Mesothelial cell of epicardium (in vitro differentiated cells): ENCODE measurements at regions not wholly inside any gene's neighbourhood (a gene's known extent, or its start where the extent isn't known, plus 50 kb on each side); places are given as distances from the start of the nearest gene placed in this dataset.

Experiments used
- DNase-seq, 2 experiments: peaks; one replicate each; pipeline ENCODE4 v3.0.0; 2021; ENCODE audit warnings: low spot score in 2 of 2; ENCODE audit not compliant: unreplicated experiment in 2 of 2
- H3K27ac Mint-ChIP-seq: 2 replicates; pipeline ENCODE4 v1.8.0; 2021; ENCODE audit warnings: mixed read lengths
- H3K27me3 Mint-ChIP-seq: 2 replicates; pipeline ENCODE4 v1.8.0; 2021; ENCODE audit warnings: low read depth, mixed read lengths
- H3K36me3 Mint-ChIP-seq: 2 replicates; pipeline ENCODE4 v1.8.0; 2021; ENCODE audit warnings: mixed read lengths
- H3K4me1 Mint-ChIP-seq: 2 replicates; pipeline ENCODE4 v1.8.0; 2021; ENCODE audit warnings: mixed read lengths
- H3K4me3 Mint-ChIP-seq: 2 replicates; pipeline ENCODE4 v1.8.0; 2021; ENCODE audit warnings: mild to moderate bottlenecking, moderate library complexity, mixed read lengths
- H3K9me3 Mint-ChIP-seq: 2 replicates; pipeline ENCODE4 v1.8.0; 2021; ENCODE audit warnings: mixed read lengths
- TF ChIP-seq, protein P1 (sequence below): fragments of 200-600 bp; sonication (generic); IDR thresholded peaks from one replicate; pipeline ENCODE4 v1.5.0; 2021; ENCODE audit warnings: antibody characterized with exemption; ENCODE audit not compliant: unreplicated experiment

DNA sequence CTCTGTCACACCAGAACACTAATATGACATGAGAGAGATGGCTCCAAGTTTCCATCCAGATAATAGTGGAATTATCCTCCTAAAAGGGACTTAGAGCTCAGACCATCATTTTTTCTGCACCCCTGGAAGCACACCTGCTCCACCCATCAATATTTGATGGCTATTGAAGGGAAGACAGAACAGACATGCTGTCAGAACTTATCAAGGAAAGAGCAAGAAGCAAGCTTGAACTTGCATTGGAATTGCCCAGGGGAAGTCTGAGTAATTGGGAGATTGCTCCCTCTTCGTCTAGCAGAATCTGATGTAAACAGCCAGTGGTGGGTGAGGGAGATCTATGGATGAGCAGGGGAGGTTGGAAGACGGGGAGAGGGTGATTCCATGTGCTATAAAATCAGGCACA, 874.4 kb upstream of the TENM4 start:
- Mint-ChIP-seq H3K27me3 (no peaks in the 10 kb centered on the region), H3K9me3 (no peaks in the 10 kb centered on the region), H3K36me3 (no peaks in the 10 kb centered on the region), H3K4me1 (peaks cover 10% of the 10 kb centered on the region), H3K27ac (no peak overlapping the region), H3K4me3 (no peak overlapping the region)
- TF ChIP-seq, protein P1, sequence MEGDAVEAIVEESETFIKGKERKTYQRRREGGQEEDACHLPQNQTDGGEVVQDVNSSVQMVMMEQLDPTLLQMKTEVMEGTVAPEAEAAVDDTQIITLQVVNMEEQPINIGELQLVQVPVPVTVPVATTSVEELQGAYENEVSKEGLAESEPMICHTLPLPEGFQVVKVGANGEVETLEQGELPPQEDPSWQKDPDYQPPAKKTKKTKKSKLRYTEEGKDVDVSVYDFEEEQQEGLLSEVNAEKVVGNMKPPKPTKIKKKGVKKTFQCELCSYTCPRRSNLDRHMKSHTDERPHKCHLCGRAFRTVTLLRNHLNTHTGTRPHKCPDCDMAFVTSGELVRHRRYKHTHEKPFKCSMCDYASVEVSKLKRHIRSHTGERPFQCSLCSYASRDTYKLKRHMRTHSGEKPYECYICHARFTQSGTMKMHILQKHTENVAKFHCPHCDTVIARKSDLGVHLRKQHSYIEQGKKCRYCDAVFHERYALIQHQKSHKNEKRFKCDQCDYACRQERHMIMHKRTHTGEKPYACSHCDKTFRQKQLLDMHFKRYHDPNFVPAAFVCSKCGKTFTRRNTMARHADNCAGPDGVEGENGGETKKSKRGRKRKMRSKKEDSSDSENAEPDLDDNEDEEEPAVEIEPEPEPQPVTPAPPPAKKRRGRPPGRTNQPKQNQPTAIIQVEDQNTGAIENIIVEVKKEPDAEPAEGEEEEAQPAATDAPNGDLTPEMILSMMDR, result no peak
- no peak for DNase-seq

GRCh38 chr11:80309301-80309700, 868.5 kb upstream of the TENM4 start:
- H3K27me3 Mint-ChIP-seq, result no peaks in the 10 kb centered on the region
- no peaks in the 10 kb centered on the region for H3K4me1 Mint-ChIP-seq
- no peak overlapping the region for H3K4me3 Mint-ChIP-seq
- TF ChIP-seq, protein P1, result no peak
- no peak overlapping the region for H3K27ac Mint-ChIP-seq
- peaks cover 22% of the 10 kb centered on the region for H3K9me3 Mint-ChIP-seq
- H3K36me3 Mint-ChIP-seq, result no peaks in the 10 kb centered on the region
- DNase-seq, result no peak

GRCh38 chr11:80307676-80308075, 866.8 kb upstream of the TENM4 start:
- Mint-ChIP-seq H3K4me3 (no peak overlapping the region), H3K27ac (no peak overlapping the region), H3K9me3 (peaks cover 33% of the 10 kb centered on the region)

DNA sequence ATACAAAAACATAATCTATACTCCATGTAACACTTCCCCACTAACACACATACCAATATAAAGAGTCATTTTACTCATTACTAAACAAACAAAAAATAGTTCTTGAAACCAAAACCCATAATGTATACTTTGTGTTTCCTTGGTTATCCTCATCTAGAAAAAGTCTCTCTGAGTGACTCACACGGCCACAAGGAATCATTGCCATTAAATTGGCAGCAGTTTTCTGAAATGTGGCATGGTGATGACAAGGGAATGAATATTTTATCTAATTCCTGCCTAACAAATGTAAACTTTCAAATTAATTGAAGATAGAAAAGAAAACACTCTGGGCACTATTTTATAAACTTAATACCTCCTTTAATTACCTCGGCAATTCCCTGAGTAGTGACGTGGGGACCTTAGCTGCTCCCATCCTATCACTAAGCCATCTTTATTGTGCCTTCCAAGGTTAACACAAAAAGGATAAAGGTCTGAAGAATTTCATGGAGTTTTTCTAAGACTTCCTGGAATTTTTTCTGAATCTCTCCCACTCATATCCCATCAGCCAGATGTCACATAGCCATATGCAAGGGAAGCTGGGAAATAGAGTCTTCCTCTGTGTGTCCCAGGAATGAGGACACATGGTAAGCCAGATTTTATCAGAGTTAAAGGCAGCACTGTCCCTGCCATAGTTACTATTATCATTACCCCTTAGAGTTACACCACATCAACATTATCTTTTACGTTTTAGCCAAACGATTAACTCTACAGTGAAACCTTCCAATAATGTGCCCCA, 857.2 kb upstream of the TENM4 start:
- peaks cover 6% of the 10 kb centered on the region for H3K9me3 Mint-ChIP-seq
- peaks cover 4% of the 10 kb centered on the region for H3K36me3 Mint-ChIP-seq
- DNase-seq, result no peak
- TF ChIP-seq, protein P1, result no peak
- H3K4me1 Mint-ChIP-seq, result no peaks in the 10 kb centered on the region
- no peak overlapping the region for H3K27ac Mint-ChIP-seq
- no peak overlapping the region for H3K4me3 Mint-ChIP-seq
- no peaks in the 10 kb centered on the region for H3K27me3 Mint-ChIP-seq

More at GRCh38 chr11:80307676-80308075, 866.8 kb upstream of the TENM4 start:
- TF ChIP-seq, protein P1, result no peak
- Mint-ChIP-seq H3K36me3 (peaks cover 5% of the 10 kb centered on the region), H3K4me1 (no peaks in the 10 kb centered on the region), H3K27me3 (no peaks in the 10 kb centered on the region)
- DNase-seq, result no peak

DNA sequence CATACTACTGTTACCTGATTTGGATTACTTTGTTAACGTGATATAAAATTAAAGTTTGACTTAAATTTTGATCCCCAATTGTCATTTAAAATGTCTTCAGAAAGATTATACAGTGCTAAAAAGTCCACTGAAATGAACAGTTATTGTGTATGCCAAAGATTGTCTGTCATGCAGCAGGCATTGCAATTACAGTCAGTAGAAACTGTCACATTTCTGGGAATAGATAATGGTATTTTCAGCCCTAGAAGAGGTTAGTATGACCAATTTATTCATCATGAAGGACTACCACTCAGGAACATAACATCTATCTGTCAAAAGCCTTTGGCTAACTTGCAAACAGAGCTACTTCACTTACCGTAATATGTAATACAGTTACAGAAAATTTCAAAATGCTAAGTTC, 852.5 kb upstream of the TENM4 start:
- H3K4me1 Mint-ChIP-seq, result no peaks in the 10 kb centered on the region
- H3K36me3 Mint-ChIP-seq, result no peaks in the 10 kb centered on the region
- peaks cover 6% of the 10 kb centered on the region for H3K9me3 Mint-ChIP-seq
- H3K27me3 Mint-ChIP-seq, result no peaks in the 10 kb centered on the region
- H3K4me3 Mint-ChIP-seq, result no peak overlapping the region
- TF ChIP-seq, protein P1, result no peak
- no peak for DNase-seq
- no peak overlapping the region for H3K27ac Mint-ChIP-seq
